ENCODE measurements at regions not wholly inside any gene's neighbourhood (a gene's known extent, or its start where the extent isn't known, plus 50 kb on each side); places are given as distances from the start of the nearest gene placed in this dataset.
A peak's percentile ranks its signal among the peaks of the same experiment; 100 is the strongest.
"Not testable (repeated sequence)": the region's sequence is repeated elsewhere in the genome, so short reads cannot be mapped to it uniquely, and the experiment has no call there.

GRCh38 chr10:124160943-124161582, 67.7 kb upstream of the CHST15 start:
- no peak for DNase-seq

DNA sequence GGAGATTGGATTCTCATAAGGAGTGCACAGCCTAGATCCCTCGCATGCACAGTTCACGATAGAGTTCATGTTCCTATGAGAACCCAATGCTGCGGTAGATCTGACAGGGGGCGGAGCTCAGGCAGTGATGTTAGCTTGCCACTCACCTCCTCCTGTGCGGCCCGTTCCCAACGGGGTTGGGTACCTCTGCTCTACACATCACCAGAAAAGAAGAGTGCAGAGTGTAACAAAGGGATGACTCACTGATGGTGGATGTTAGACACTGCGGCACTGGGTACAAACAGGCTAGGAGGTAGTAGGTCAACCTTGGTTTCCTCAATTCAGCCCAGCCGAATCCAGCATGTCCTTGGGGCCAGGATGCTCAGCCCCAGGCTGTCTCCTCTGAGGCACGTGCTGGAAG, 66.8 kb upstream of the CHST15 start:
- no peak for DNase-seq

DNA sequence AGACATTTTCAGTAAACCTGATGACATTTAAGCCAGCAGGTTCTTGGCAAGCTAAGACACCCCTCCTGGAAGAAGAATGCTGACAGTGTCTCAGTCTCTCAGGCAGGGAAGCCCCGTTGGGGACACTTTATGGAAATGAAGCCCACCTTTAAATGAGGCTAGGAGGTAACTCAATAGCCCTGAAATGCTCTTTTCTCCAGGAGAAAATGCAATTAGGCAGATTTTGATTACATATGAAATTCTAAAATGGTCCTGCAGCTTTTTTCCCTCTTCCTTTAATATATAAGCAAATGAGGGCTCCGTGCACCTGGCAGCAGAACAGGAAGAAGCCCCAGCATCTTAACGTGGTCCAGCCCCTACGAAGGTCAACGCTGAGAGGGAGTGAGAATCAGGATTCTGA, 65.8 kb upstream of the CHST15 start:
- no peak for DNase-seq

- DNase-seq = no peak
Measured at GRCh38 chr10:124158592-124158991, 65.2 kb upstream of the CHST15 start.

DNA sequence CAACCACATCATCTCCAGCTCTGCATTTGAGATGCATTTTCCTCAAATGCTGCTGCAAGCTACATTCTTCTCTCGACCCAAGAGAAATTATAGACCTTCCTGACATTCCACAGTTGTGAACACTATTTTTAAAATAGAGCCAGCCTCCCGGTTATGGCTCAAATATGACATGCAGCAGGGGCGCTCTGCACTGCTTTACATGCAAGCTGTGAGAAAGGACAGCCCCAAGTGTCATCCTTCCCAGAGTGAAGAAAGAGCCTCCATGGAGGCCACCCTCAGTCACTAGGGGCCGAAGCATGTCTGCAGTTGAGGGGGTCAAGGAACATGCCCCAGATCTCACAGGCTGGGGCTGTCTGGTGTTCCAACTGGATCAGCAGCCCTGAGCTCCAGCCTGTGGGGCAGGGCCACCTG, 63.9 kb upstream of the CHST15 start:
- peak; percentile 68 for DNase-seq

DNA sequence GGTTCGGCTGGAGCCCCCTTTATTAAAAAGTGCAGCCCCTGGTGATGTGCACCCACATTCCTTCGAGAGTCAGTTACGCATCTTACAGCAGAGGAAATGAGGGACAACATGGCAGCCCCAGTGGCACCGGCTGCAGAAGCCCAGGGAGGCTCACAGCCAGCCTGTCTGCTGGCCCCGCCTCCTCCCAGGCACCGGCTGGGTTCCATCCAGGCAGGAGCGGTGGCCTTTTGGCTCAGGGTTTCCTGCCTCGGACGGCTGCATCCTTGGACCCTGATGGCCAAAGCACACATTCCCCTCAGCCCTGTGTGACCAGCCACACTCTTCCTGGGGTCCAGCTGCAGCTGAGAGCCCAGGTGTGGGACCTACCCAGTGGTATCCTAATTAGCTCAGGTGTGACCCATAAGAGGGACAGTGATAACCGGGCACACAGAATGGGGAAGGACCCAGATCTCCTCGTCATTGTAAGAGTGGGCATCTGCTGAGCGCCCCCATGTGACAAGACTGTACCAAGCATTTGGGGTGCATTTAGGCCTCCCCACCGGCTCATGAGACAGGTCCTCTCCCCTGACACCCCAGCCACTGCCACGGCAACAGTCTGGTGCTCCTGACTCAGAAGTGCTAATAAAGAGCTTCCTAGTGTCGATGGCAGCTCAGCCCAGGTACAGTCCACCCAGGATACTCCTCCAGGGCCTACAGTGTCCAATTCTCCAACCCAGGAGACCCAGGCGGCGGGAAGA, 63.3 kb upstream of the CHST15 start:
- DNase-seq = no peak

- no peak for DNase-seq
Measured at GRCh38 chr10:124155781-124156435, 62.5 kb upstream of the CHST15 start.

GRCh38 chr10:124153023-124153826, 59.8 kb upstream of the CHST15 start:
- peak; percentile 82 for DNase-seq

- DNase-seq = peak; percentile 79
Measured at GRCh38 chr10:124152139-124153022, 59.0 kb upstream of the CHST15 start.

GRCh38 chr10:124151466-124152095, 58.2 kb upstream of the CHST15 start:
- no peak for DNase-seq

GRCh38 chr10:124150807-124151417, 57.5 kb upstream of the CHST15 start:
- no peak for DNase-seq

DNA sequence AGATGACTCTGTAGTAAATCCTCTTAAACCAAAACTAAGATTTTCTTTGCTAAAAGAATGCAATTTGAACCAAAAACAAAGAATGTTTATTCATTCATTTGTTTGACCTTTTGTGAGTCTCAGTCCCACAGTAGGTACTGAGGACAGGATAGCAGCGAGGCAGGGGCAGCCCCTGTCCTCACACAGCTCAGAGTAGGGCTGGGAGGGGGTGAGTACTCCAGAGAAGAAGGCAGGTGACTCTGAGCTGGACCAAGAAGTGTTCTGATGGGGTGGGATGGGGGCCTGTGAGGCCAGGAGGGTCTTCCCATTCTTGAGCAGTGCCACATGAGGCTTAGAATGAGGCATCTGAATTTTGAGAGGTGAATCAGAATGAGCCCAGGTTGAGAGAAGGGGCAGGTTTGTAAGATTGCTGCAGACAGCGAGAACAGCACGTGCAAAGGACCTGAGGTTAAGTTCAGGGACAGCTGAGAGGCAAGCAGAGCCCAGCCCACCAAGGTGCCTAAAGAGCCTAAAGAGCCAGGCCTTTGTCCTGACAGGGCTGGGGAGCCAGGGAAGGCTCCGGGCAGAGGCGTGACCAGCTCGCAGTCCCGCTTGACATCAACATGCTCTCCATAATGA, 56.9 kb upstream of the CHST15 start:
- DNase-seq = no peak

- DNase-seq = no peak
Measured at GRCh38 chr10:124149189-124150042, 56.0 kb upstream of the CHST15 start.

DNA sequence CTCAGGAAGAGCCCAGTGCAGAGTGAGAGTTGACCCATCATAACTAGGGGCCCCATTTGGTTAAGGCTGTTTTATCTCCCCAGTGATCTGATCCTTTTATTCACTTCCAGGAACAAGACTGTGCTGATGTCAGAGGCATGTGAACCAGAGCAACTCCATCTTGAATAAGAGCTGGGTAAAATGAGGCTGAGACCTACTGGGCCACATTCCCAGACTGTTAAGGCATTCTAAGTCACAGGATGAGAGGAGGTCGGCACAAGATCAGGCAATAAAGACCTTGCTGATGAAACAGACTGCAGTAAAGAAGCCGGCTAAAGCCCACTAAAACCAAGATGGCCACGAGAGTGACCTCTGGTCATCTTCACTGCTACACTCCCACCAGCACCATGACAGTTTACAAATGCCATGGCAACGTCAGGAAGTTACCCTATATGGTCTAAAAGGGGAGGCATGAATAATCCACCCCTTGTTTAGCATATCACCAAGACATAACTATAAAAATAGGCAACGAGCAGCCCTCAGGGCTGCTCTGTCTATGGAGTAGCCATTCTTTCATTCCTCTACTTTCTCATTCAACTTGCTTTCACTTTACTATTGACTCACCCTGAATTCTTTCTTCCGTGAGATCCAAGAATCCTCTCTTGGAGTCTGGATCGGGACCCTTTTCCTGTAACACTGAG, 55.3 kb upstream of the CHST15 start:
- DNase-seq = not testable (repeated sequence)

- no peak for DNase-seq
Measured at GRCh38 chr10:124146483-124146882, 53.1 kb upstream of the CHST15 start.

DNA sequence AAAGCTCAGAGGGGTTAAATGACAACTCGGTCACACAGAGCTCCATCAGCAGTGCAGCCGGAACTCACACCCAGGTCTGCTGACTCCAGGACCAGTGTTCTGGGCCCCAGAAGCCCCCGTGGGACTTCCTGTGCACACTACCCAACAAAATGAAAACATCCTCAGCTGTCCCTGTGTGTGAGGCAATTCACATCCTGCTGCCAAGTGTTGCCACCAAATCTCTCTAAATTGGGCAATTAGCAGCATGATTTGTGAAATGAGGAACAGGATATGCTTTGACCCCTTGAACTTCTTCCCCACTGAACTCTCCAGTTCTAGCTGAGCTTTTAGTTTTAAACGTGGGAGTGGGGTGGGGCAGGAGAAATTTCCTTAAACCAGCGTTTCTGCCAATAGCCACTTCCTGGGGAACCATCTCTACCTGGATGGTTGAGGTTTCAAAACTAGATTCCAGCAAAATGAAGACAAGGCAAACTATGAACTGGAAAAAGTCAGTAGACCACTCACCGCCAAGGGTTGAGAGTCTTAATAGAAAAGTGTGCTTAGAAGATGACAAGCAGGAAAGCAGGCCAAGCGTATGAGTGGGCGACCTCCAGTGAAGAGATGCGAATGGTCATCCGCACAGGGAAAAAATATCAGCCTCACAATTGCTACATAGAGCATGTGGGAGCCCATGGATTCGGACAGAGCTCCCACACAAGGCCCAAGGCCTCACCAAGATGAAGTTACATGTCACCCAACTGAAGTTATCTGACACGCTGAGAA, 51.9 kb upstream of the CHST15 start:
- DNase-seq = no peak

DNA sequence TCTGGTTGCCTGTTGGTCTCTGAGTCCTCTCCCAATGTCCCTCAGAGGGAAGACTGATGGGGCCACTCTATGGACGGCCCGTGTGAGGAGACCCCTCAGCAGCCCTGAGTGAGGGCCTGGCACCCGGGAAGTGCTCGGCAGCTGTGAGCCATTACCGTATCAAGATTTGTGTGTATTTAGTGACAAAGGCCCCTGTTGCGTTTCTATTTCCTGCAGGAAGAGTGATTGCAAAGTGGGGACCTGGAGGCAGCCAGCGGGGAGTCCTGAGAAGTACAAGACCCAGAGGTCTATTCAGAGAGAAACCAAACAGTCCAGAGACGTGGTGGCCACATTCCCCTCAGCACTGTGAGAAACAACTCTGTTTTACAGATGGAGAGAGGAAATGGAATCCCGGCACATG, 51.1 kb upstream of the CHST15 start:
- no peak for DNase-seq

- no peak for DNase-seq
Measured at GRCh38 chr10:124143721-124144120, 50.3 kb upstream of the CHST15 start.
